Sigmoid colon (tissue), 4 donors: ENCODE measurements at regions not wholly inside any gene's neighbourhood (a gene's known extent, or its start where the extent isn't known, plus 50 kb on each side); places are given as distances from the start of the nearest gene placed in this dataset.

ENCODE experiments used
- EP300 ChIP-seq, 4 donors: sonication (generic); formaldehyde crosslinking; IDR thresholded peaks; one replicate each; pipeline ENCODE4 v1.6.1; 2017; ENCODE audit warnings: antibody characterized with exemption in 4 of 4
- POLR2A ChIP-seq, 2 donors: fragments of 450-650 bp; IDR thresholded peaks; one replicate each; pipeline ENCODE4 v1.6.1; 2016; ENCODE audit warnings: antibody characterized with exemption in 2 of 2, mild to moderate bottlenecking in 2 of 2, moderate library complexity in 2 of 2
- POLR2AphosphoS5 ChIP-seq, 4 donors: sonication (generic); formaldehyde crosslinking; IDR thresholded peaks; one replicate each; pipeline ENCODE4 v1.6.1; 2017; ENCODE audit warnings: antibody characterized with exemption in 4 of 4
- TF ChIP-seq, protein P1 (sequence below), 4 experiments: fragments of 450-650 bp in 3 of 4; fragments of 200-600 bp in 1 of 4; IDR thresholded peaks; one replicate each; pipeline ENCODE4 v1.5.1; 2016 to 2019; ENCODE audit warnings: antibody characterized with exemption in 4 of 4, mild to moderate bottlenecking in 3 of 4, moderate library complexity in 2 of 4

DNA sequence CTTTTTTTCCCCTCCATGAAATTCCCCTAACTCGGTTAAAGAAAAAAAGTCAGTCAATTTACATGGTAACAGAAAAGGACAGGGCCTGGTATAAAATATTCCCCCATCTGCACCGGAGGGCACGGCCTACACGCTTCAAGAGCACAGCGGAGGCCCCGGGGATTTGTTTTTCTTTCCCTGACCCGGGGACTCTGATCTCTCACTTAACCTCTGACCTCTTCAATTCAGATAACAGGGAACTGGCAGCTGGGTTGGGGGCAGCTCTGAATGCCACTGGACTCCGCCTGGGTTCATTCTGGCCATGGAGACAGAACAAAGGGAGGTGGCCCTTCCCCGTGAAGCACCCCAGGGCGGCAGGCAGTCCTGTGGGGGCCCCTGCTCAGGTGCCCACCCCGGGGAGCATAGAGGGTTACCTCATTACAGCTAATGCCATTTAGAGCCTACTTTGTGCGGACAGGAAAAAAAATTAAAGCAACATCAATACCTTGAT is 257.5 kb downstream of the SHQ1 start:
- TF ChIP-seq, protein P1, sequence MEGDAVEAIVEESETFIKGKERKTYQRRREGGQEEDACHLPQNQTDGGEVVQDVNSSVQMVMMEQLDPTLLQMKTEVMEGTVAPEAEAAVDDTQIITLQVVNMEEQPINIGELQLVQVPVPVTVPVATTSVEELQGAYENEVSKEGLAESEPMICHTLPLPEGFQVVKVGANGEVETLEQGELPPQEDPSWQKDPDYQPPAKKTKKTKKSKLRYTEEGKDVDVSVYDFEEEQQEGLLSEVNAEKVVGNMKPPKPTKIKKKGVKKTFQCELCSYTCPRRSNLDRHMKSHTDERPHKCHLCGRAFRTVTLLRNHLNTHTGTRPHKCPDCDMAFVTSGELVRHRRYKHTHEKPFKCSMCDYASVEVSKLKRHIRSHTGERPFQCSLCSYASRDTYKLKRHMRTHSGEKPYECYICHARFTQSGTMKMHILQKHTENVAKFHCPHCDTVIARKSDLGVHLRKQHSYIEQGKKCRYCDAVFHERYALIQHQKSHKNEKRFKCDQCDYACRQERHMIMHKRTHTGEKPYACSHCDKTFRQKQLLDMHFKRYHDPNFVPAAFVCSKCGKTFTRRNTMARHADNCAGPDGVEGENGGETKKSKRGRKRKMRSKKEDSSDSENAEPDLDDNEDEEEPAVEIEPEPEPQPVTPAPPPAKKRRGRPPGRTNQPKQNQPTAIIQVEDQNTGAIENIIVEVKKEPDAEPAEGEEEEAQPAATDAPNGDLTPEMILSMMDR (IDR thresholded peaks at IDR 0.05) = no peak
- no peak for TF ChIP-seq POLR2A (IDR thresholded peaks at IDR 0.05)
- no peak for TF ChIP-seq POLR2AphosphoS5 (IDR thresholded peaks at IDR 0.05)
- no peak for TF ChIP-seq EP300 (IDR thresholded peaks at IDR 0.05)
